HG03139 (cell line): ENCODE measurements at regions not wholly inside any gene's neighbourhood (a gene's known extent, or its start where the extent isn't known, plus 50 kb on each side); places are given as distances from the start of the nearest gene placed in this dataset.

Experiments used
- ATAC-seq: cut with Tn5 transposase; IDR thresholded peaks from one replicate; pipeline ENCODE4 v1.9.1; 2021; ENCODE audit not compliant: unreplicated experiment

DNA sequence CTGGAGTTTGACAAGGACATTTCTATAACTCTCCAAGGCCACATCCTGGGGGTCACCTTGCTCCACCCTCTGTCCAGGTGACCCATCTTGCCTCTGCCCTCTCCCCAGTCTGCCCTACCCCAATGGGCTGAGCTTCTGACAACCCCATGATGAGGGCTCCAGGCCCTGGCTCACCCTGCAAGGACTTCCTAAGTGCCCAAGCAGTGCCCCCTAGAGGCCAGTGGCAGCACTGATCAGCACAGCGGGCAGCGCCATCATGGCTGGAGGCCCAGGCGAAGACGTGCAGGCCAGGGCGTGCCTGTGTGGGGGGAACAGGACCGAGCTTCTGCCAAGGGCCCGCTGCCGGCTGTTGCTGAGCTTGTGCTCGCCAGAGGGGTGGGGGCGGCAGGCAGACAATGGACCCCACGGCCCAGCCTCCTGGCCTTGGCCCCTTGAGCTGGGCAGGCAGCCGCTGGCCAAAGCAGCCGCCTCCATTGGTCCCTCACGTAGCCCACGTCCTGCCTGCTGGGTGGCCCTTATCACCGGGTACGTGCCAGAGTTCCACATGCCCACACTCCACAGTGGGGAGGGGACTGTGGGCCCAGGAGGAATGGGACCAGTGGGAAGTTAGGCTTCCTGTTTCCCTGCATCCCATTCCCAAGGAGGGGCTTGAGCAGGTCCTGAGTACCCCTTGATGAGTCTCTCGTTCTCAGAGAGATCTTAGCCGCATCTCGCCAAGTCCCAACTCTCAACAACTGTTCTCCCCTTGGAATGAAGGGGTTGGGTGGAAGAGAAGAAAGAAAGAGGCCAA, 64.3 kb downstream of the MRPL14 start:
- no peak for ATAC-seq

DNA sequence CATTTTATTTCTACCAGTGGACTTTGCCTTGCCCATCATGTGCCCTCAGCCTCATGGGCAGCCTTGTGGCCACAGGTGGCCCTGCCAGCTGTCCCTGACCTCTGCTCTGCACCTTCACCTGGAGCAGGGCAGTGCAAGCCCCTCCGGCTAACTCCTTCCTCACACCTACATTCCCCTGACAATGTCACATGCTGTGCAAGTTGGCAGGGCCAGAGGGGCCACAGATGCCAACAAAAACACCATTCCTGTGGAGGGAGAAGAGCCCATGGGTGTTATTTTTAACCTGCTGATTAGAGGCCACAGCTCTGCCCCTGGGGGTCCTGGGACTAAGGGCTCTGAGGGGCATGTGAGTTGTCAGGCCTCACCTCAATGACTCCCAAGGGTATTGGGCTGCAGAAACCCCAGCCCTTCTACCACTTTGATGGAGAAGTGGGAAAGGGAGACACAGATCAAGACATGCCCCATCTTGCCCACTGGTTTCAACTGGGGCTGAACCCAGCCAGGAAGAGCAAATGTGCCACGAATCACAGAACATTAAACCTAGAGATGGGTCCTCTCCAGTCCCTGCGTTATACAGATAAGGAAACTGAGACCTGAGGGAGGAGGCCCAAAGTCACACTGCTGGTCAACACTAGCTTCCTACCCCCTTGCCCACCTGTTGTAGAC, 65.0 kb downstream of the MRPL14 start:
- no peak for ATAC-seq

DNA sequence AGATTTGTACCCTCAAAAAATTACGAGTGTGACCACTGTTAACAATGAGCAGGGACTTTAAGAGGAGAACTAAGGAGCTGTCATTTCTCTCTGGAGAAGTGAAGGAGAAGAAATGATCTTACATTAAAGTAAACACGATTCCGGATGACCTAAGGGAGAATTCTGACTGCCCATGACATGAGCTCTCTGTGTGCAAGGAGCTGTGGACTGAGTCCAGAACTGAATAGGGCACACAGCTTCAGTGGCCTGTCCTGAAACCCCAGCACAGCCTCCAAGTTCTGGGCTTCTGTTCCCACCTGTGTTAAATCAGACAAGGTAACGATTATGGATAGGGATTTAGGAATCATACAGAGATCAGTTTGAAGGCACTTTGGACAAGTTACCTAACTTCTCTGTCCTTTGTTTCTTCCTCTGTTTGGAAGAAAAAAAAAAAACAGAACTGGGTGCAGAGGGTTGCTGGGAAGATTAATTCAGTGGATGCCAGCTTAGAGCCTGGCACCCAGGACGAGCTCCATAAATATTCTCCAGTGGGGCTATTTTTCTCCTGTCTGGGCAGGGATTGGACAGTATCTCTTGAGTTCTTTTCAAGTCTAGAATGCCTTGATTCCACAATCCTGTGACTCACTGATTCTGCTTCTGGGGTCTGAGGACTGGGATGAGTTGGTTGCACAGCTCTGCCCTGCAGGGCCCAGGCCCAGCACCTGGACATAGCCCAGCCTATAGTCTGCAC, 65.7 kb downstream of the MRPL14 start:
- ATAC-seq = no peak

DNA sequence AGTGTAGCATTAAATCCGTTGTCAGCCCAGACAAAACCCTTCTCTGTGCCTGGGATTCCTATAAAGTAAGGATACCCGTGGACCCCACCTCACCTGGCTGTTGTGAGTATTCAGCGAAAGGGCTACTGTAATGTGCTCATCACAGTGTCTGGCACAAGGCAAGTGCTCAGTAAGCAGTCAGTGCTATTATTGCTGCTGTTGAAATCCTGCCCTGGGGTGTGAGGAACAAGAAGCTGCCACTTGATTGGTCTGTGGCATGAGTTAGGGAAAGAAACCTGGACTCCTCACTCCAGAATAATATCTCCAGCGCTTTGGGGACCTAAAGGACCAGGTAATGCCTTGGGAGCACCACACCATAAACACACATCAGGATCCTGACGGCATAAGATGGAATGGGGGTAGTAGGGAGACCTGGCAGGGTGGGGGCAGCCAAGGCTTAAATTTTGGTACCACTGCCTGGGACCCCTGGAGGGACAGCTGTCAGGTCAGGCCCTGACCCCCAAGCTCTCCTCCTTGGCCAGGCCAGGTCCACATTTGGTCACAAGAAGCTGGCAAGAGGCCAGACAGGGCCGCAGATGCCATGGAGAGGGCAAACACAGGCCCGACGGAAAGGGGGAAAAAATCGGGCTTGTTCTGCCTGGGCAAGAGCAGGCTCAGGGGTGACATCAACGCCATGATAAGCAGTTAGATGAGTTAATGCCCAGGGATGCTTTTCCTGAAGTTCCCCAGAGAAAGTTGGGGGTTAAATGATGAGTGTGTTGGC, 66.5 kb downstream of the MRPL14 start:
- ATAC-seq = no peak

DNA sequence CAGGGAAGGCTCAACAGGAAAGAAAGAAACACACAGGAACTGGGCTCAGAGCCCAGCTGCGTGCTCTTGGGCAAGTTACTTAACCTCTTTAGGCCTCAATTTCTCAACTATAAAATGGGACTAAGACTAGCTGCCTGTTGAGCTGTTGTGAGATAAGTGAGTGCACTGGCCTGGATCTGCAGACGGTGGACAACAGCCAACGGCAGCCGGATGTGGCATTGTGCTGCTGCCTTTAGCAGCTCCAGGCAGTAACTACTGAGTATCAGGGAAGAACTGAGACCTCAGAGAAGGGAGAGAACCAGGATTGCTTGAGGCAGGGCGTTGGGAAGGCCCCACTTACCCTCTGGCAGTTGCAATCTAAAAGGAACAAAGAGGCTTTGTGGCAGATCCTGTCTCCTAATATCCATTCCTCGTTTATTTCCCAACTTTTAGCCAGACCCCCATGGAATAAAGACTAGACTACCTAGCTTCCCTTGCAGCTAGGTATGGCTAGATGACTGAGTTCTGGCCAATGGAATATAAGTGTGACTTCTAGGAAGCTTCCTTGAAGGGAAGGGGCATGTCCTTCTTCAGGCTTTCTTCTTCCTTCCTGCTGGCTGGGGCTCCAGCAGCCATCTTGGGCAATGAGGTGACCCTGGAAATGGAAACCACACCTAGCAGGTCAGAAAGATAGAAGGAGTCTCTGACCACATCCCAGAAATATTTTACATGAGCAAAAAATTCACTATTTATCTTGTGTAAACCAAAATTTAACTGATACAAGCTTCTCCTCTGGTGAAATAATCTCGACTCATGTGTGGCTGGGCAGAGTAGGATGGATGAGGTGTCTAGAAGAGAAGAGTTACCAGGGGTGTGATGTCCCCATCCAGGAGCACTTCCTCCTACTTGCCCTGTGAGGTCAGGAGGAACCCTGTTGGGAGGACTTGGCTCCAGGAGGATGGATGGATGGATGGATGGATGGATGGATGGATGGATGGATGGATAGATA, 67.6 kb downstream of the MRPL14 start:
- ATAC-seq = no peak

DNA sequence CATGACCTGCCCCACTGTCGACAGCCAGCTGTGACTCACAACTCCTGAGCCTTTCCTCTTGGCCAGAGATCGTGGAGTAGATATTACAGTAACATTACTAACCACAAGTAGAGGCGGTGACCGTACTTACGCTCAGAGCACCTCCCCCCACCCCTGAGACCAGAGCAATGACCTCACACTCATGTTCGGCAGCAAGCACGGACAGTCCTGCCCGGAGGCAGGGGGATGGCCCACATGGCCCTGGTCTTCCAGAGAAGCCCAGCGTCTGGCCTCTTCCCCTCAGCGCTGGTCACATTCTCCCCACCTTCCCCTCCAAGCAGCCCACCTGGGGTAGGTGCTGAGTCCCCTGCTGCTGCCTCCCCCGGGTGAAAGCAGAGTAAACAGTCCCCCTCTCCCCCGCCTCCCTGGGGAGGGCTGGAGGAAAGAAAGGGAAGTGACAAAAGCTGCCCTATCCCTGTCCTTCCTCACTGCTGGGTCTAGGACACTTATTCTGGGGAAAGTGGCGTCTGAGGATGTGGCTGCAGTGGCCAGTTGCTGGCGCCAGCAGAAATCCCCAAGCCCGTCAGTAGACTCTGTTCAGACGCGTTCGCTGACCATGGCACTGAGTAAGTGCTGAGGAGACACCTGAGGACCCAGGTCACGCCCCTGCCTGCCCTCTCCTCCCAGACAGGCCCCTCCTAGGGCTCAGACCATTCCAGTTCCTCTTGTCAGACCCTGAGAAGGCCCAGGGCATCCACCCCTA, 68.5 kb downstream of the MRPL14 start:
- peak; percentile 49 for ATAC-seq

DNA sequence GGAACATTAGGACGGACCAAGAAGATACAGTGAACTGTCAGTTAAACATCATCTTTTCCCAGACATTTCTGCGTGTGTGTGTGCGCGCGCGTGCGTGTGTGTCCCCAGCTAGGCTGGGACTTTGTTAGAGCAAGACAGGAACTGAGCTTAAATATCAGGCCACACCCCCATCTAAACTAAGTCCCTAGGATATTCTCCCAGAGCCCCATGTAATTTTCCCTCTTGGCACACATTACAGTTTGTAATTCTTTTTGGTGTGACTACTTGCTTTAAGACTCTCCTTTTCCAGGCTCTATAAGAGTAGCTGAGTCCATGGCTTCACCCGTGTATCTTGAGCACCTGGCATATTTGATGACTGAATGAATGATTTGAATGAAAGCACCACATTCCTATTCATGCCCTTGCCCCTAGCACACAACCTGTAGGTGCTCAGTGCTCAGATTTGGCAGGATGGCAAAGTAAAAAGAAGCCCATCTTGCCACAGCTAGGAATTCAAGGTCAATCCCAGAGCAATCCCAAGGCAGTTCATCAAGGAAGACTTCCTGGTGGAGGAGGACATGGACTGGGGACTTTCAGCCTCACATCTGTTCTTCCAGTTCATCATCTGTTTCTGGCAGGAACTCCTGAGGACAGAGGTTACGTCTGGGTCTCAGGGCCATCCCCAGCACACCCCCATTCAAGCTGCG, 69.2 kb downstream of the MRPL14 start:
- ATAC-seq = no peak

DNA sequence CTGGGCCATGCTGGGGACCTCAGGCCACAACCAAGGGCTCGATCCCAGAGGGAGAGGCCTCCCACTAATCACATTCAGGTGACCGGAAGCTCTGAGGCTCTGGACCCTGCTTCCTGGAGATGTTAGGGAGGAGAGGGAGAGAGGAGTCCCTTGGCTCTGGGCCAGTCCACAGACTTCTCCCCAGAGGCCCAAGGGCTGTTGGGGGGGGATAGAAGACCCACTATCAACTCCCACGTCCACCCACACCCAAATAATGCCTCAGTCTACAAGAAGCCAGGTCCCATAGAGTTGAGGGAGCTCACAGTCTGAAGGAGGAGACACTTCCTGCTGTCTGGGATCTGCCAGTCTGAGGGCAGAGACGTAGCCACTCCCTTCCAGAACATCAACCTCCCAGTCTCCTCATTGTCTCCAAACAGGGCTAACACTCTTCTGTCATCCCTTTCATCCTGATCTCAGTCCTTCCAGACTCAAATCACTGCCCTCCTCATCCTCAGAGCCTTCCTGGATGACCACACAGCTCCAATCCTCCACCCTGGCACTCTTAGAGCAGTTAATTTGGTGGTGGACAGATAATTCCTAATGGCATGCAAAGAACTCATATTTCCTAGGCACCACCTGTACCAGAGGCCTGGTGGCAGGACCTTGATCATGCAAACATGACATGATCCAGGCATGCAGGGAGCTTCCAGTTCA, 69.9 kb downstream of the MRPL14 start:
- no peak for ATAC-seq

DNA sequence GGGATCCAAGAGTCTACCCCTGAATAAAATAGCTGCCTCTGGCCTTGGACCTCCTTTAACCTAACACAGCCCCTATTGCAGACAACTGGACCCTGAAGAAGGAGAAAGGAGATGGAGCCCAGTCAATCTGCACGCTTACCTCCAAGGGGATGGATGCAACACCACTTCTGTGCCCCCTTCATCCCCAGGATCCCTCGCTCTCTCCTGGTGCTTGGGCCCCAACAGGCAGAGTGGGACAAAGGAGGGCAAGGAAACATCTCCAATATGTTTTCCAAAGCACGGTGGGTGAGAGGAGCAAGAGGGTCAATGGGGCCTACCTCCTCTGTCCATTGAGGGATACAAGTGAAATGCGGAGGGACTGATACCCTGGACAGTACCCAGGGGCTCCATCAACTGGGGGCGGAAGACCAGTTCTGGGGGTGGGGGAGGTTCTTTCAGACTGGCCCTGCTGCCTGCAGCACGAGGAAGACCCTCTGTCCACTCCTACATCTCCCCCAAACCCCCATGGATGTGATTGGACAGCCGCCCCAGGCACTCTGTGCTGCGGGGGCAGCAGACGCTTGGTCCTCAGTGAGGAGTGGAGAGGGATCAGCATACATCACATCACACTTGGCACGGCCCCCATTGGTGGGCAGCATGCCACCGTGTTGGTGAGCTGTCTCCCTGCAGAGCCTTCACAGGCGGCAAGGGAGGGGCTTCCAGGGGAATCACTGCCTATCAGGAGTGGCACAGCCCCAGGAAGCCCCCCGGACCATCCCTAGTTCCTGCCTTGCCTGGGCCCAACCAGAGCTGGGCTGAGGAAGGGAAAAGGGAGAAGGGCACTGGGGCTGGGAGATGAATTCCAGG, 70.6 kb downstream of the MRPL14 start:
- ATAC-seq = no peak

DNA sequence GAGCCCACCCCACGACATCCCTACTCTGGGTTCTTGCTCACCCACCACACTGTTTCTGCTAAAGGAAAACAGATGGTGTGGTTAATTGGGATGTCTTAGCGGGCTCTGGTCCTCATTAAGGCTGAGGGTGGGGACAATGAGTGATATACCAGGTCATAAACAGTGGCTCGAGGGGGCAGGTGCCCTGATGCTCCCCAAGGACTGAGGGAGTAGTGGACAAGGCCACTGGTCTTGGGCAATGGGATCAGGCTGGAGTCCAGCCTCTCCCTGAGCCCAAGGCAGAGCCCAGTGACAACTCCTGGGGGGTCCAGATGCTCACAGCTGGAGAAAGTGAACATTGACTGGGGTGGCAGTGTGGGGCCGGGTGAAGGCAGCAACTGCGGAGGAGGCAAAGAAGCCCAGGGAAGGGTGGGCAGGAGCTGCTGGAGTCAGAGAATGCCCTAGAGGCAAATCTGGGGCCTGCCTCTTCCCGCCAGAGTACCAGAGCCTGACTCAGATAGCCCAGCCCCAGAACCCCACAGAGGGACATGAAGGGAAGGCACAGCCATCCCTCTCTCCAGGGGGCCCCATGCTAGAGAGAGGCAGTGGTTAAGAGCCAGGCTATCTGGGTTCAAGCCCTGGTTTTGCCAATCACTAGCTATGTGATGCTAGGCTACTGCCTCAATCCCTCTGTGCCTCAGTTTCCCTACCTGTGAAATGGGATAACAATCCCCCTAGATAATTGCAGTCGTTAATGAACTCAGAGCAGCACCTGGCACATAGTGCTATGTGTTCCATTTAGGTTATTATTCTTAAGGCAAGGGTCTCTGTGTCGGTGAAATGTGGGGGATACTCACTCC, 72.3 kb downstream of the MRPL14 start:
- no peak for ATAC-seq

DNA sequence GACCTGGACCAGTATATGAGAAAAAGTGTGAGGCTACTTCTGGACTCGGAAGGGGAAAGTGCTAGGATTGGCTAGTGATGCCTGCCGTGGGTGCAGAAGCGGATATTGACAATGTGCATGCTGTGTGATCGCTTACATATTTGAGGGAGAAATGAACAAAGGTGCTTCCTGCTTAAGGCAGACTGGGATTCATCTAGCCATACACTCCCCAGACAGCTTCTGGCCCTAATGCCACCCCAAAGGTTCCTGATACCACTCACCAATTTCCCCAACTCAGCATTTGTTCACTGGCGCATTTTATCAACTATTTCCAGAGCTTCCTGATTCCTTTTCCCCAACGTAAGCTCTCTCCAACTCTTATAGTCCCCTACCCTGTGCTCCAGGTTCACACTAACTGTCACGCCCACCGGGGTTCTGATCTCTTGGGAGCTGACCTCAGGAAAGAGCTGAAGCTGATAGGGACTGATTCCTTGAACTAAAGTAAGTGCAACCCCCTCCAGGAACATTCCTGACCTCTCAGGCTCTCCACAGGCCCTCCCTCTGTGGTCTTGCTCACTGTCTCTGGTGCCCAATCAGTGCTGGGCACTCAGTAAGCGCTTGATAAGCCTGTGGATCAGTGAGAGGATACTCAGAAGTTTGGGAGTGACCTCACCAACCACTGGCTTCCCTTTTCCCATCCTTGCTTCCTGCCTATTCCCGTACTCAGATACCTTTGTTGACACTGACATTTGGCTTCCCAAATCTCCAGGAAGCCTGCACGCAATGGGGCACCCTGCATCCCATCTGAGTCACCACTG, 73.3 kb downstream of the MRPL14 start:
- no peak for ATAC-seq

DNA sequence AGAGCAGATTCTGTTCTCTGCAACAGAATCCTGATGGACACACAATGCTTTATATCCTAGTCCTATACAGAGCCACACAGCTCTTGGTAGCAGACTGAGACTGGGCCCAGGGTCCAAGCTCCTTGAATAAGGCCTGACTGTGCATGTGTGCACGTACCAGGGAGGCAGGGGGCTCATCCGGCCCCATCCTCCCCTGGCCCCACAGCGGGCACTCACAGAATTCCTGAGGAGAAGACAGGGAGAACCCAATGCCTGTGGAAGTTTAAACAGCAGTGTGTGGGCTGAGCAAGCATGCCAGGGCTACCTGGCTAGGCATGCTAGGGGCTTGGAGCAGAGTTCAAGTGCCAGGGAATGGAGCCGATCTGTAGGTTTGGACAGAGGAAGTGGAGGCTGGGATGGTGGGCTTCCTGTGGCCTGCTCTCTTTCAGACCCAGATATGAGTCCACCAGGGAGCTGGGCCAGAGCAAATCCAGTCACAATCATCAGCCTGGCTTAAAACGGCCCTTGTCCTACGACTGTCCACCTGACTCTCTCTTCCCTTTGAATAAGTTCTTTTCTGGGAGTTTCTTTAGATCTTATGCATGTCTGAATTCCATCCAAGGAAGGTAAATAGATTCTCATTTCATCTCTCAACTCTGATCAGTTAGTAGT, 74.0 kb downstream of the MRPL14 start:
- ATAC-seq = no peak

DNA sequence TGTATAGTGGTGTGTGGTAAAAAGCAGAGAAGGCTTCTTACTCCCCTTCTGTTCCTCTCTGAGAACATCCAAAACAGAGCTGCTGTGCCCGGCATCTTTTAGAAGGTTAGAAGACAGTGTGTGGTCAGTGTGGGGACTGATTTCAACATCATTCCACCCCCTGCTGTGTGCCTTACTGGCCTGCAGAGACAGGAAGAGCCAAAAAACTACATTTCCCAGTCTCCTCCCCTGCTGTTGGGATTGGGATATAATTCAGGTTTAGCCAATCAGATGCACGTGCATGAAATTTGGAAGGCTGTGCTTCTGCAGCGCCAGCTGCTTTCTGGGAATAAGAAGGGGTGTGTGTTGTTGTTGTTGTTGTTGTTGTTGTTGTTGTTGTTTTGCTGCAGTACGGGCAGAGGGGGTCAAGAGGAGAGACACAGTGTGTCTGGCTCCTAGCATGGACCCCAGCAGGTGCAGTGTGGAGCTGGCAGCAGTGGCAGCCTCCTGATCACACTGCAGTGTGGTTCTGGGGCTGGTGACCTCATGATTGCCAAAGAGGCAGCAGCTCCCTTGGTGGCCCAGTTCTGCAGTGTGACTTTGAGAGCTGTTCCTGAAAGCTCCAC, 74.7 kb downstream of the MRPL14 start:
- ATAC-seq = no peak

DNA sequence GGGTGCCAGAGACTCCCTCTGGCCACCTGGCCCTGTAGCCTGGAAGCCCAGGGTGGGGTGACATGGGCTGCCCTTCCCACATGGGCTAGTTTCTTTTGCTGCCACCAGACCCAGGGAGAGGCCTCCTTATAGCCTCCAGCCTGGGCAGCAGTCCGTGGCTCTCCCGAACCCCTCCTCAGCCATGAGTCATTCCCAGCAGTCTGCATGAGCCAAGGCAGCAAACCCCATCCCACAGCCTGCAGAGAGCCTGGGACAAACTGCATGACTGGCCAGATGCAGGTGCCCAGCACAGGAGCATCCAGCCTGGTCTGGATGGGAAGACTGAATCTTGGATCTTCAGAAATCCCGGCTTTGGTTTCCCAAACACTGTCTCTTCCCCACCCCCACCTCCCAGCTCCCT, 75.7 kb downstream of the MRPL14 start:
- ATAC-seq = no peak
